ENCODE measurements at regions not wholly inside any gene's neighbourhood (a gene's known extent, or its start where the extent isn't known, plus 50 kb on each side); places are given as distances from the start of the nearest gene placed in this dataset.

GRCh38 chr5:56354836-56355235, 121.7 kb upstream of the ANKRD55 start:
- no peak overlapping the region for H3K4me3 Mint-ChIP-seq
- intact Hi-C loops (cut with DNase I, micrococcal nuclease): no loop called here
- ChIA-PET CTCF (no interaction called here), POLR2A (no interaction called here)
- no peak overlapping the region for H3K27ac Mint-ChIP-seq
- peaks cover 3% of the 10 kb centered on the region for H3K9me3 Mint-ChIP-seq (ENCODE audit: low read depth)
- H3K36me3 Mint-ChIP-seq (ENCODE audit: low read depth): no peaks in the 10 kb centered on the region
- peaks cover 45% of the 10 kb centered on the region for H3K4me1 Mint-ChIP-seq
- ATAC-seq (no peak), DNase-seq (no peak)
- no peaks in the 10 kb centered on the region for H3K27me3 Mint-ChIP-seq

DNA sequence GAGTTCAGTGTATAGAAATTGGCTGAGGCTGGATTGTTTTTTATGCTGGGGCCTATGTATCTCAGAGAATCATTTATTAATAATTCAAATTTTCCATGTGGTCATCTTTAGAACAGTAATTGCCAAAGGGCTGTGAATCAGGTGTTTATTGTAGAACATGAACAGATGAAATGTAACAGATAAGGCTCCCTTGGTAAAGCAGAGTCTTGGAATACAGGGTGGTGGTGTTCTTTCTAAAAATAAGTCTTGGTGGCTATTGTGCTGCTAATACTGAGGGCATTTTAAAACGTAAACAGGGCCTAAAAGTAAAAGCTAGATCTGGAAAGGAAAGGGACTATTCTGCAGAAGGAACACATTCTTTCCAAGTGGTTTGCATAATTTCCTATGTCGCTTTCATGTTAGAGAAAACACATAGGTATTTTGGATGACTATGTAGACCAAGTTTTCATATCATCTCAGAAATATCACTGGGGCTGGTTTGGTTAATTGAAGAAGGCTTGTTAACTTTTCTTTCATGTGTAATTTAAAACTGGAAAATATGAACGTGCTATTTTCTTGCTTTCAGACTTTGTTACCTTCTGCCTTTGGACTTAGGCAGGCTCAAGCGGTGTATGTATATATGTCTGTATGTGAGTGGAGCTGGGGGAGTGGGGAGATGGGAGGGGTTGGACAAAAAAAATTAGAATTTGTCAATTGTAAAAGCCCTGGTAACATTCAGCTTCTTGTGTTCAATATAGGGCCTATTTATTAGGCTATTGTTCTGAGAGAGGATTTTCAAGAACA, 119.9 kb upstream of the ANKRD55 start:
- CTCF ChIA-PET: interaction anchor here (0.7 kb wide), 1 partner anchor 282 kb away, joined by 3 read pairs; no protein-coding TSS in a partner anchor
- Mint-ChIP-seq H3K4me3 (no peak overlapping the region), H3K27ac (peak overlapping the region; percentile 86), H3K9me3 (ENCODE audit: low read depth) (peaks cover 3% of the 10 kb centered on the region), H3K27me3 (no peaks in the 10 kb centered on the region), H3K36me3 (ENCODE audit: low read depth) (no peaks in the 10 kb centered on the region), H3K4me1 (peaks cover 45% of the 10 kb centered on the region)
- POLR2A ChIA-PET: no interaction called here
- DNase-seq: no peak
- ATAC-seq: peak; percentile 68
- intact Hi-C loops (cut with DNase I, micrococcal nuclease): no loop called here

- Mint-ChIP-seq H3K27me3 (no peaks in the 10 kb centered on the region), H3K4me3 (no peak overlapping the region), H3K9me3 (ENCODE audit: low read depth) (peaks cover 5% of the 10 kb centered on the region), H3K27ac (no peak overlapping the region), H3K4me1 (peaks cover 41% of the 10 kb centered on the region), H3K36me3 (ENCODE audit: low read depth) (no peaks in the 10 kb centered on the region)
- POLR2A ChIA-PET: interaction anchor here (1.1 kb wide), 1 partner anchor 14 kb away, joined by 5 read pairs; no protein-coding TSS in a partner anchor
- intact Hi-C loops (cut with DNase I, micrococcal nuclease): no loop called here
- CTCF ChIA-PET: no interaction called here
- ATAC-seq: peak; percentile 17
- no peak for DNase-seq
Observed at GRCh38 chr5:56350597-56351170, 117.6 kb upstream of the ANKRD55 start.

- H3K4me3 Mint-ChIP-seq: no peak overlapping the region
- intact Hi-C loops (cut with DNase I, micrococcal nuclease): no loop called here
- H3K4me1 Mint-ChIP-seq: peaks cover 44% of the 10 kb centered on the region
- H3K36me3 Mint-ChIP-seq (ENCODE audit: low read depth): no peaks in the 10 kb centered on the region
- H3K9me3 Mint-ChIP-seq (ENCODE audit: low read depth): peaks cover 8% of the 10 kb centered on the region
- CTCF ChIA-PET: interaction anchor here (1.0 kb wide), 1 partner anchor 265 kb away, joined by 3 read pairs; no protein-coding TSS in a partner anchor
- no peaks in the 10 kb centered on the region for H3K27me3 Mint-ChIP-seq
- DNase-seq (no peak), ATAC-seq (no peak)
- POLR2A ChIA-PET: interaction anchor here (1.1 kb wide), 1 partner anchor 14 kb away, joined by 5 read pairs; no protein-coding TSS in a partner anchor
- no peak overlapping the region for H3K27ac Mint-ChIP-seq
Observed at GRCh38 chr5:56350011-56350596, 117.0 kb upstream of the ANKRD55 start.

DNA sequence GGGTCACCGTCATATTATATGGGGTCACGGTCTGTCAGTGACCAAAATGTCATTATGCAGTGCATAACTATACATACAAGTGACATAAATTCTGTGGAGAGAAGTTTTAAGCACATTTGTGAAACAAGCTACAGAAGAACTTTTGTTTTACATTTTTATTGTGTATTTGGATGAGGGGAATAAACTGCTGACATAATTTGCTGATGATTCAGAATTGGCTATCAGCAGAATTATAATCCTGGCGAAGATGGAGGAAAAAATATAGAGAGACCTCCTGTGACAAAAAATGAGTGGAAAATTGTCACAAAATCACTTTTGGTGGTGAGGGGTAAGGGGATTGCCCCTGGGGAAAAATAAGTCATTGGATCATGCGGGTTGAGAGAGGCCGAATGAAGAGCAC, 116.3 kb upstream of the ANKRD55 start:
- DNase-seq (no peak), ATAC-seq (no peak)
- no peak overlapping the region for H3K27ac Mint-ChIP-seq
- no peaks in the 10 kb centered on the region for H3K27me3 Mint-ChIP-seq
- intact Hi-C loops (cut with DNase I, micrococcal nuclease): no loop called here
- H3K4me1 Mint-ChIP-seq: peaks cover 40% of the 10 kb centered on the region
- H3K36me3 Mint-ChIP-seq (ENCODE audit: low read depth): no peaks in the 10 kb centered on the region
- H3K9me3 Mint-ChIP-seq (ENCODE audit: low read depth): peaks cover 5% of the 10 kb centered on the region
- CTCF ChIA-PET: interaction anchor here (0.6 to 1.0 kb wide), 3 partner anchors 79 to 405 kb away, joined by 3 read pairs; no protein-coding TSS in a partner anchor
- H3K4me3 Mint-ChIP-seq: no peak overlapping the region
- POLR2A ChIA-PET: no interaction called here

DNA sequence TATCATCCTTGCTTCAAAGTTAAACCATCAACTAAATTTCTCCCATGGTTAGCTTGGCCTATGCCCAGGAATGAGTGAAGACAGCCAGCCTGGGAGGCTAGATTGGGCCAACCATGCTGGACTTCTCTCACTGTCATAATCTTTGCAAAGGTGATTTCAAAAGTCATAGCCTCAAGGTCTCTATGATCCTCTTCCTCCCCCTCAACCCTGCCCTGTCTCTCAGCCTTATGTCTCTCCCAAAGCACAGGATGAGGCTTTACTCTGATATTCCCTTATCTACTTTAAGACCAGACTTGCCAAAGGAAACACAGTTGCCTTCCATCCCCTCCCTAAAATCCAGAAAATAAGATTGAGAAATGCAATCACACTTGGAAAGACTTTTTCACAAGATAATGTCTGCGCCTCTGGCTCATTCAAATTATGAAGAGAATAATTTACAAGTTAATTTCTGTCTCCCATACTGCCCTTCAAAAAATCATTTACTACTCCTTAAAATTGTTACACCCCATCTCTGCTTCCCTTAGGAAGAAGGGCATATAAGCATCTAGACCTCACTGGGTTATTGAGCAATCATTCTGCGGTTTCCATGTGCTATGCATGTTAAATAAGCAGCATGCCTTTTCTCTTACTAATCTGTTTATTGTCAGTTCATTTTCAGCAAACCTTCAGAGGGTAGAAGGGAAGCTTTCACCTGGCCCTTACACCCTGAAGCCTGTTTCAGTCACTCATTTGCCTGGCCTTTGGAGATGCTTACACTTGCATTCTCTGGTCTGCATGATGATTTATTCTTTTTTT, 113.8 kb upstream of the ANKRD55 start:
- H3K4me1 Mint-ChIP-seq: peaks cover 28% of the 10 kb centered on the region
- CTCF ChIA-PET: no interaction called here
- peaks cover 5% of the 10 kb centered on the region for H3K9me3 Mint-ChIP-seq (ENCODE audit: low read depth)
- POLR2A ChIA-PET: no interaction called here
- ATAC-seq (no peak), DNase-seq (no peak)
- no peak overlapping the region for H3K4me3 Mint-ChIP-seq
- intact Hi-C loops (cut with DNase I, micrococcal nuclease): no loop called here
- no peaks in the 10 kb centered on the region for H3K27me3 Mint-ChIP-seq
- no peak overlapping the region for H3K27ac Mint-ChIP-seq
- H3K36me3 Mint-ChIP-seq (ENCODE audit: low read depth): no peaks in the 10 kb centered on the region

DNA sequence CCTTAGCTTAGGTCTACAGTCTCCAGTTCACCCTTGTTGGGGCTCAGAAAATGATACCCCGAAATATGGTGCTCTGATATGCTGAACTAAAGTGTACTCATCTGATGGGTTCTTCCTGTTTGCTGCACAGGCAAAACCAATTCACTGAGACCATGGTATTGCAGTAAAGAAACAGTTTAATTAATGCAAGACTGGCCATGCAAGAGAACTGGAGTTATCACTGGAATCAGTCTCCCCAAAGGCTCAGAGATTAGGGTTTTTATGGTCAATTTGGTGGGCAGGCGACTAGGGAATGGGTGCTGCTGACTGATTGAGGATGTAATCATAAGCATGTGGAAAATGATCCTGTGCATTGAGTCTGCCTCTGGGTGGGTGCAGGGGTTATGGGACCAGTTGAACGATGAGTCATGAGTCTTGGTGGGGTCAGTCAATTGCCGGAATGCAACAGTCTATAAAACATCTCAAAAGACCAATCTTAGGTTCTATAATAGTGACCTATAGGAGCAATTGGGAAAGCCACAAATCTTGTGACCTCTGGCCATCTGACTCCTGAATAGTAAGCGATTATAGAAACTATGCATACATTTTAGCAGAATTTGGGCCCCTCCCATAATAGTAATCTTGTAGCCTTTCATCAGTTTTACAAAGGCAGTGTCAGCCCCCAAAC, 113.0 kb upstream of the ANKRD55 start:
- ChIA-PET POLR2A (no interaction called here), CTCF (no interaction called here)
- Mint-ChIP-seq H3K36me3 (ENCODE audit: low read depth) (no peaks in the 10 kb centered on the region), H3K4me1 (peaks cover 29% of the 10 kb centered on the region), H3K9me3 (ENCODE audit: low read depth) (peaks cover 5% of the 10 kb centered on the region), H3K4me3 (no peak overlapping the region), H3K27me3 (no peaks in the 10 kb centered on the region), H3K27ac (no peak overlapping the region)
- ATAC-seq (no peak), DNase-seq (no peak)
- intact Hi-C loops (cut with DNase I, micrococcal nuclease): no loop called here

DNA sequence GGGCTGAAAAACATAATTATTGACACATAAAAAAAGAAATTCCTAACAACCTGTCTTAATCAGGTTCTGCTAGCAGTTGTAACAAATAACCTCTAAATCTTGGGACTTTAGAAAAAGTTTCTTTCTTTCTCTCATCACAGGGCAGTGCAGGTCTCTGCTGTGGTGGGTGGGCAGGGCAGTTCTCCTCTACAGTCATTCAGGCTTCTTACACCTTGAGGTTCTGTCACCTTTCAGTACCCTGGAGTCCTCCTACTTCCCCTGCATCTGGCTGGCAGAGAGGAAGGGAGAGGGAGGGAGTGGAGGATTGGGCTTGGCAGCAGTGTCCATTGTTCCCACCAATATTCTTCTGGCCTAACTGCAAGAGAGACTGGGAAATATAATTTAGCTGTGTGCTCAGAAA, 112.2 kb upstream of the ANKRD55 start:
- Mint-ChIP-seq H3K27me3 (no peaks in the 10 kb centered on the region), H3K36me3 (ENCODE audit: low read depth) (no peaks in the 10 kb centered on the region), H3K27ac (no peak overlapping the region), H3K9me3 (ENCODE audit: low read depth) (peaks cover 8% of the 10 kb centered on the region), H3K4me1 (peaks cover 22% of the 10 kb centered on the region), H3K4me3 (no peak overlapping the region)
- ATAC-seq: no peak
- no peak for DNase-seq
- intact Hi-C loops (cut with DNase I, micrococcal nuclease): no loop called here
- ChIA-PET CTCF (no interaction called here), POLR2A (no interaction called here)

- CTCF ChIA-PET: no interaction called here
Observed at GRCh38 chr5:56344594-56344993, 111.5 kb upstream of the ANKRD55 start.

GRCh38 chr5:56343988-56344387, 110.9 kb upstream of the ANKRD55 start:
- Mint-ChIP-seq H3K4me3 (no peak overlapping the region), H3K9me3 (ENCODE audit: low read depth) (peaks cover 16% of the 10 kb centered on the region), H3K27ac (no peak overlapping the region), H3K27me3 (no peaks in the 10 kb centered on the region), H3K36me3 (ENCODE audit: low read depth) (no peaks in the 10 kb centered on the region), H3K4me1 (peaks cover 16% of the 10 kb centered on the region)
- intact Hi-C loops (cut with DNase I, micrococcal nuclease): no loop called here
- DNase-seq: no peak
- no peak for ATAC-seq
- ChIA-PET CTCF (interaction anchor here (0.6 to 1.6 kb wide), 2 partner anchors 73 to 179 kb away, joined by 3 to 4 read pairs; no protein-coding TSS in a partner anchor), POLR2A (no interaction called here)

More at GRCh38 chr5:56344594-56344993, 111.5 kb upstream of the ANKRD55 start:
- ATAC-seq (no peak), DNase-seq (no peak)
- Mint-ChIP-seq H3K36me3 (ENCODE audit: low read depth) (no peaks in the 10 kb centered on the region), H3K27ac (no peak overlapping the region), H3K27me3 (no peaks in the 10 kb centered on the region), H3K4me1 (peaks cover 19% of the 10 kb centered on the region), H3K9me3 (ENCODE audit: low read depth) (peaks cover 12% of the 10 kb centered on the region), H3K4me3 (no peak overlapping the region)
- intact Hi-C loops (cut with DNase I, micrococcal nuclease): no loop called here
- POLR2A ChIA-PET: no interaction called here

- H3K4me3 Mint-ChIP-seq: no peak overlapping the region
- no peaks in the 10 kb centered on the region for H3K27me3 Mint-ChIP-seq
- DNase-seq: no peak
- peaks cover 16% of the 10 kb centered on the region for H3K9me3 Mint-ChIP-seq (ENCODE audit: low read depth)
- no peaks in the 10 kb centered on the region for H3K36me3 Mint-ChIP-seq (ENCODE audit: low read depth)
- POLR2A ChIA-PET: no interaction called here
- no peak for ATAC-seq
- CTCF ChIA-PET: interaction anchor here (0.5 to 1.6 kb wide), 3 partner anchors 18 to 446 kb away, joined by 3 to 4 read pairs (median 4); no protein-coding TSS in a partner anchor
- intact Hi-C loops (cut with DNase I, micrococcal nuclease): no loop called here
- H3K4me1 Mint-ChIP-seq: peaks cover 16% of the 10 kb centered on the region
- H3K27ac Mint-ChIP-seq: no peak overlapping the region
Observed at GRCh38 chr5:56342616-56343015, 109.5 kb upstream of the ANKRD55 start.

All from activated CD4-positive, alpha-beta T cell treated with anti-CD3 and anti-CD28 coated beads for 36 hours (primary cell).